H1 (cell line): ENCODE measurements at regions not wholly inside any gene's neighbourhood (a gene's known extent, or its start where the extent isn't known, plus 50 kb on each side); places are given as distances from the start of the nearest gene placed in this dataset.

Experiments
- CTCF ChIA-PET: fragments of 300-600 bp; sonication (Branson Sonifier 250); formaldehyde crosslinking; loops from one replicate; lab custom pipeline; 2021; ENCODE audit not compliant: partially characterized antibody; lab: Charles Lee
- POLR2A ChIA-PET: fragments of 300-600 bp; sonication (Branson Sonifier 250); formaldehyde crosslinking; loops from one replicate; lab custom pipeline; 2021; ENCODE audit warnings: inconsistent platforms; ENCODE audit not compliant: partially characterized antibody; lab: Charles Lee
- DNase-seq, 2 experiments: peaks; one replicate each; pipeline versions ENCODE4 v3.0.0 to v3.0.0-alpha.2; 2010 to 2022; ENCODE audit warnings: low spot score in 2 of 2, low read depth in 1 of 2, mixed read lengths in 1 of 2
- FAIRE-seq: peaks from 2 replicates; lab custom pipeline; 2011; peaks lifted over from hg19 to GRCh38; lab: Jason Lieb, UNC
- H2AFZ ChIP-seq: 2 replicates; pipeline ENCODE4 v1.8.1; 2012; ENCODE audit warnings: low read length, inconsistent platforms
- H2AK5ac ChIP-seq: 2 replicates; pipeline ENCODE4 v1.6.1; 2013; ENCODE audit warnings: low read depth, low read length
- H2BK120ac ChIP-seq: replicated peaks from 2 replicates; pipeline ENCODE3; 2013; ENCODE audit warnings: low read depth, low read length, inconsistent platforms
- H2BK12ac ChIP-seq: 2 replicates; pipeline ENCODE4 v1.6.1; 2013; ENCODE audit warnings: low read depth, low read length
- H2BK15ac ChIP-seq: 2 replicates; pipeline ENCODE4 v1.6.1; 2013; ENCODE audit warnings: low read length
- H2BK20ac ChIP-seq: 2 replicates; pipeline ENCODE4 v1.6.1; 2013; ENCODE audit warnings: low read length
- H2BK5ac ChIP-seq: 2 replicates; pipeline ENCODE4 v1.6.1; 2013; ENCODE audit warnings: low read depth, low read length
- H3K14ac ChIP-seq: 2 replicates; pipeline ENCODE4 v1.6.1; 2013; ENCODE audit warnings: inconsistent platforms; ENCODE audit not compliant: insufficient read length
- H3K18ac ChIP-seq: 2 replicates; pipeline ENCODE4 v1.6.1; 2013; ENCODE audit warnings: low read length; ENCODE audit errors: extremely low read depth
- H3K23ac ChIP-seq: 2 replicates; pipeline ENCODE4 v1.6.1; 2013; ENCODE audit warnings: inconsistent platforms; ENCODE audit not compliant: insufficient read length
- H3K23me2 ChIP-seq: 2 replicates; pipeline ENCODE4 v1.6.1; 2013; ENCODE audit warnings: low read depth, low read length
- H3K27ac ChIP-seq: 2 replicates; pipeline ENCODE4 v1.6.1; 2011; ENCODE audit warnings: low read depth, low read length, inconsistent platforms
- H3K27me3 ChIP-seq, 4 experiments: replicated peaks in 1 of 4; 1 replicate in 1 of 4; 2 replicates in 3 of 4; pipeline versions ENCODE4 v1.6.1 to v1.8.1; 2011 to 2013; ENCODE audit warnings: low read length in 3 of 4, mild to moderate bottlenecking in 3 of 4, inconsistent platforms in 2 of 4, mixed read lengths in 2 of 4, moderate library complexity in 1 of 4; ENCODE audit not compliant: control insufficient read depth in 3 of 4, insufficient read depth in 3 of 4; ENCODE audit errors: extremely low read depth in 1 of 4
- H3K36me3 ChIP-seq, 4 experiments: 2 replicates each; pipeline versions ENCODE4 v1.6.1 to v1.8.1; 2011 to 2013; ENCODE audit warnings: mild to moderate bottlenecking in 4 of 4, low read length in 3 of 4, moderate library complexity in 2 of 4, control low read depth in 1 of 4, inconsistent platforms in 1 of 4; ENCODE audit not compliant: insufficient read depth in 4 of 4, control insufficient read depth in 2 of 4
- H3K4ac ChIP-seq: replicated peaks from 2 replicates; pipeline ENCODE3; 2013; ENCODE audit warnings: low read length, low read depth, mixed read lengths, inconsistent platforms; ENCODE audit not compliant: insufficient read length
- H3K4me1 ChIP-seq, 4 experiments: replicated peaks in 1 of 4; 1 replicate in 1 of 4; 2 replicates in 3 of 4; pipeline versions ENCODE4 v1.6.1 to v1.8.1; 2011 to 2013; ENCODE audit warnings: low read length in 3 of 4, inconsistent platforms in 2 of 4, mixed read lengths in 1 of 4; ENCODE audit not compliant: insufficient read depth in 4 of 4, control insufficient read depth in 3 of 4
- H3K4me2 ChIP-seq, 2 experiments: 2 replicates each; pipeline versions ENCODE4 v1.6.1 to v1.8.1; 2011 to 2013; ENCODE audit warnings: low read depth in 2 of 2, low read length in 2 of 2, control low read depth in 1 of 2, inconsistent platforms in 1 of 2, mild to moderate bottlenecking in 1 of 2; ENCODE audit not compliant: insufficient read depth in 1 of 2
- H3K4me3 ChIP-seq, 4 experiments: fragments of 200-600, 300-600 bp in 1 of 4; sonication (generic), shearing (Covaris generic), sonication (Bioruptor Twin) in 1 of 4; 2 replicates each; pipeline versions ENCODE4 v1.5.1 to v1.8.1; 2011 to 2016; ENCODE audit warnings: low read length in 4 of 4, low read depth in 3 of 4, control low read depth in 2 of 4, inconsistent platforms in 2 of 4, mild to moderate bottlenecking in 2 of 4, mixed read lengths in 1 of 4, moderate library complexity in 1 of 4; ENCODE audit not compliant: insufficient read depth in 2 of 4; ENCODE audit errors: extremely low read depth in 1 of 4
- H3K56ac ChIP-seq: replicated peaks from 2 replicates; pipeline ENCODE3; 2013; ENCODE audit warnings: low read depth, mild to moderate bottlenecking, mixed read lengths, low read length, inconsistent platforms; ENCODE audit not compliant: insufficient read length
- H3K79me1 ChIP-seq: 2 replicates; pipeline ENCODE4 v1.6.1; 2013; ENCODE audit warnings: low read depth, low read length, control low read depth
- H3K79me2 ChIP-seq, 2 experiments: 2 replicates each; pipeline versions ENCODE4 v1.6.1 to v1.8.1; 2012 to 2013; ENCODE audit warnings: low read length in 2 of 2, mild to moderate bottlenecking in 2 of 2, inconsistent platforms in 1 of 2; ENCODE audit not compliant: insufficient read depth in 2 of 2, control insufficient read depth in 1 of 2
- H3K9ac ChIP-seq, 4 experiments: replicated peaks in 1 of 4; 1 replicate in 1 of 4; 2 replicates in 3 of 4; pipeline versions ENCODE4 v1.6.1 to v1.8.1; 2011 to 2013; ENCODE audit warnings: low read depth in 3 of 4, low read length in 3 of 4, control low read depth in 2 of 4, mild to moderate bottlenecking in 2 of 4, moderate library complexity in 2 of 4, inconsistent platforms in 1 of 4; ENCODE audit errors: extremely low read depth in 1 of 4
- H3K9me3 ChIP-seq, 2 experiments: 2 replicates each; pipeline versions ENCODE4 v1.6.1 to v1.8.1; 2012 to 2013; ENCODE audit warnings: mild to moderate bottlenecking in 2 of 2, moderate library complexity in 2 of 2, control low read depth in 1 of 2, inconsistent platforms in 1 of 2, low read depth in 1 of 2, low read length in 1 of 2, mixed read lengths in 1 of 2; ENCODE audit not compliant: insufficient read depth in 2 of 2
- H4K20me1 ChIP-seq, 2 experiments: replicated peaks in 1 of 2; 2 replicates each; pipeline versions ENCODE3 to v1.8.1; 2011 to 2013; ENCODE audit warnings: inconsistent platforms in 2 of 2, low read length in 2 of 2, mild to moderate bottlenecking in 1 of 2; ENCODE audit not compliant: insufficient read depth in 2 of 2, control insufficient read depth in 1 of 2
- H4K5ac ChIP-seq: 2 replicates; pipeline ENCODE4 v1.6.1; 2013; ENCODE audit warnings: low read length, low read depth, mixed read lengths, inconsistent platforms; ENCODE audit not compliant: insufficient read length
- H4K8ac ChIP-seq: 2 replicates; pipeline ENCODE4 v1.8.0; 2013; ENCODE audit warnings: mild to moderate bottlenecking, moderate library complexity, low read length, inconsistent platforms; ENCODE audit not compliant: insufficient read depth; ENCODE audit errors: extremely low read depth
- H4K91ac ChIP-seq: replicated peaks from 2 replicates; pipeline ENCODE3; 2013; ENCODE audit warnings: low read length, mixed read lengths, inconsistent platforms; ENCODE audit not compliant: insufficient read length
- BACH1 ChIP-seq: IDR thresholded peaks from 2 replicates; pipeline ENCODE4 v1.6.1; 2012; ENCODE audit warnings: low read length, improper control_type of control experiment
- RXRA ChIP-seq: IDR thresholded peaks from 2 replicates; pipeline ENCODE4 v1.6.1; 2011; ENCODE audit warnings: low read depth, mild to moderate bottlenecking, low read length, moderate library complexity; ENCODE audit not compliant: insufficient read depth
- SIX5 ChIP-seq: IDR thresholded peaks from 2 replicates; pipeline ENCODE4 v1.6.1; 2011; ENCODE audit warnings: mild to moderate bottlenecking, low read depth, low read length
- SUZ12 ChIP-seq: fragments of 200-600 bp; sonication (generic); IDR thresholded peaks from 2 replicates; pipeline ENCODE4 v1.6.1; 2012; ENCODE audit warnings: mild to moderate bottlenecking, inconsistent platforms, low read length, moderate library complexity, mixed read lengths
- TAF1 ChIP-seq: IDR thresholded peaks from 2 replicates; pipeline ENCODE4 v1.6.1; 2011; ENCODE audit warnings: mild to moderate bottlenecking, low read depth, low read length
- WGBS, 2 experiments: shearing (Covaris generic) in 1 of 2; methylation state at CpG; one replicate each; pipeline versions ENCODE4 v1.1.6 to v1.1.7; 2013 to 2015; ENCODE audit warnings: low lambda C conversion rate in 2 of 2, mixed read lengths in 2 of 2, inconsistent platforms in 1 of 2, low coverage in 1 of 2, missing lambda C conversion rate in 1 of 2; ENCODE audit not compliant: insufficient replicate concordance in 2 of 2, insufficient coverage in 1 of 2, insufficient read length in 1 of 2; ENCODE audit errors: extremely low coverage in 1 of 2, missing lambda C conversion rate in 1 of 2; 5-methylcytosine and 5-hydroxymethylcytosine counted together

DNA sequence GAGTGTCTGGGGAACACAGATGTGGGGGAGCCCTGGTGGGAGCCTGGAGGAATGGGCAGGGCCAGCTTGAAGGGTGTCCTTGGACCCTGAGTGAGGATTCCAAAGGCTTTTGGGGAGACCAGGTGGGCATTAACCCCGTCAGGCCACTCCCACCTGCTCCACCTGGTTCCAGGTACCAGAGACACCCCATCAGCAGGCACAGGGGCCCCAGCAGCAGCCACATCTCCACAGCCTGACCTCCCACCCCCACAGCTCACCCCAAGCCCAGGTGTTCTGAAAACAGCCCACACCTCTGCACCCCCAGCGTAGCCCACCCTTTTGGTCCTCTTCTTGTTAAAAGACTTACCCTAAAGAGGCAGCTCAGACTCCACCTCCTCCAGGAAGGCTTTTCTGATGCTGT is 102.1 kb upstream of the PRR20G start:
- H2BK15ac ChIP-seq, result no peak overlapping the region
- no peaks in the 10 kb centered on the region; a peak in 1 of 7 replicates for H3K27me3 ChIP-seq
- no peak overlapping the region for H2AK5ac ChIP-seq
- no peak overlapping the region for H2BK5ac ChIP-seq
- 80% methylated on average over 2 of the region's 2 CpGs; no CpG with 5 or more reads in 1 of the 2 experiments for WGBS, 2 experiments
- H3K27ac ChIP-seq, result no peak overlapping the region
- H3K79me1 ChIP-seq, result no peaks in the 10 kb centered on the region
- DNase-seq, result no peak
- no peak overlapping the region for H3K23ac ChIP-seq
- no peak overlapping the region for H2BK20ac ChIP-seq
- H2AFZ ChIP-seq, result no peak overlapping the region
- peak overlapping the region; percentile 39; the same call in 1 of the 2 replicates for H2BK12ac ChIP-seq
- H4K5ac ChIP-seq, result no peak overlapping the region
- no peak overlapping the region for H2BK120ac ChIP-seq
- H3K4ac ChIP-seq, result no peak overlapping the region
- H3K4me1 ChIP-seq, result peaks cover 0 to 1% (median 0%) of the 10 kb centered on the region in 4 experiments; a peak in 2 of 7 replicates
- no peaks in the 10 kb centered on the region for H4K20me1 ChIP-seq
- FAIRE-seq, result no peak
- H4K91ac ChIP-seq, result no peak overlapping the region
- POLR2A ChIA-PET, result interaction anchor here (0.7 kb wide), 1 partner anchor 15 kb away, joined by 3 read pairs; no protein-coding TSS in a partner anchor
- H3K14ac ChIP-seq, result no peak overlapping the region
- no peak overlapping the region for H3K56ac ChIP-seq
- H3K36me3 ChIP-seq, result no peaks in the 10 kb centered on the region
- H3K18ac ChIP-seq, result no peak overlapping the region
- no peak overlapping the region for H3K4me3 ChIP-seq
- H3K23me2 ChIP-seq, result no peaks in the 10 kb centered on the region
- H3K9ac ChIP-seq, result no peak overlapping the region
- H3K79me2 ChIP-seq, result no peaks in the 10 kb centered on the region
- TF ChIP-seq SUZ12 (no peak), BACH1 (no peak), SIX5 (no peak), RXRA (no peak), TAF1 (no peak)
- TF ChIP-seq, all 59 proteins: peak for 0
- CTCF ChIA-PET, result interaction anchor here (0.8 kb wide), 1 partner anchor 14 kb away, joined by 4 read pairs; no protein-coding TSS in a partner anchor
- Histone ChIP-seq H3K9me3 (no peaks in the 10 kb centered on the region), H3K4me2 (no peak overlapping the region), H4K8ac (no peak overlapping the region)
